Left ventricle myocardium inferior (tissue), 1 donor: ENCODE measurements at regions not wholly inside any gene's neighbourhood (a gene's known extent, or its start where the extent isn't known, plus 50 kb on each side); places are given as distances from the start of the nearest gene placed in this dataset.

ENCODE experiments used
- DNase-seq: peaks from one replicate; pipeline ENCODE4 v3.0.0-alpha.2; 2020
- H3K27ac ChIP-seq: fragments of 200-600 bp; replicated peaks from 2 replicates; pipeline ENCODE4 v1.8.0; 2021
- H3K27me3 ChIP-seq: fragments of 200-600 bp; 2 replicates; pipeline ENCODE4 v1.8.0; 2021; ENCODE audit warnings: low read depth
- H3K36me3 ChIP-seq: fragments of 200-600 bp; 2 replicates; pipeline ENCODE4 v1.8.0; 2021
- H3K4me1 ChIP-seq: fragments of 200-600 bp; 2 replicates; pipeline ENCODE4 v1.8.0; 2021
- H3K4me3 ChIP-seq: fragments of 200-600 bp; 2 replicates; pipeline ENCODE4 v1.8.0; 2021; ENCODE audit warnings: mild to moderate bottlenecking, moderate library complexity
- H3K9me3 ChIP-seq: fragments of 200-600 bp; replicated peaks from 2 replicates; pipeline ENCODE4 v1.8.0; 2021
- CTCF ChIP-seq: fragments of 200-600 bp; IDR thresholded peaks from 2 replicates; pipeline ENCODE4 v1.8.0; 2021; ENCODE audit warnings: antibody characterized with exemption, mild to moderate bottlenecking, borderline replicate concordance
- intact Hi-C: fragments of 100-400 bp; cut with micrococcal nuclease; formaldehyde crosslinking; loops from one replicate; pipeline ENCODE4 v1.11.0; 2022
- donor health status: DM: no; HTN: yes; CAD: no; lungs with severe emphysema.

GRCh38 chr9:80698725-80699410 is 990.5 kb downstream of the TLE1 start:
- no peaks in the 10 kb centered on the region for H3K27me3 ChIP-seq
- H3K4me1 ChIP-seq = peaks cover 3% of the 10 kb centered on the region
- no peak overlapping the region for H3K27ac ChIP-seq
- H3K9me3 ChIP-seq = peaks cover 4% of the 10 kb centered on the region
- H3K4me3 ChIP-seq = no peak overlapping the region
- no peak for TF ChIP-seq CTCF
- no peak for DNase-seq
- no peaks in the 10 kb centered on the region for H3K36me3 ChIP-seq
- intact Hi-C loops = no loop called here

GRCh38 chr9:80692751-80693150 is 996.6 kb downstream of the TLE1 start:
- Histone ChIP-seq H3K4me3 (no peak overlapping the region), H3K27me3 (no peaks in the 10 kb centered on the region), H3K36me3 (no peaks in the 10 kb centered on the region), H3K9me3 (peaks cover 23% of the 10 kb centered on the region), H3K4me1 (no peaks in the 10 kb centered on the region), H3K27ac (no peak overlapping the region)
- intact Hi-C loops = no loop called here
- no peak for DNase-seq
- no peak for TF ChIP-seq CTCF

GRCh38 chr9:80691229-80691628 is 998.1 kb downstream of the TLE1 start:
- Histone ChIP-seq H3K4me3 (no peak overlapping the region), H3K27me3 (no peaks in the 10 kb centered on the region), H3K27ac (no peak overlapping the region), H3K9me3 (peaks cover 23% of the 10 kb centered on the region), H3K36me3 (no peaks in the 10 kb centered on the region), H3K4me1 (no peaks in the 10 kb centered on the region)
- intact Hi-C loops = no loop called here
- no peak for TF ChIP-seq CTCF
- no peak for DNase-seq

- intact Hi-C loops = no loop called here
- DNase-seq = no peak
- no peak for TF ChIP-seq CTCF
- no peaks in the 10 kb centered on the region for H3K27me3 ChIP-seq
- peaks cover 23% of the 10 kb centered on the region for H3K9me3 ChIP-seq
- H3K4me1 ChIP-seq = no peaks in the 10 kb centered on the region
- no peaks in the 10 kb centered on the region for H3K36me3 ChIP-seq
- H3K4me3 ChIP-seq = no peak overlapping the region
- peak overlapping the region; percentile 50 for H3K27ac ChIP-seq
Observed at GRCh38 chr9:80690349-80690939, 998.9 kb downstream of the TLE1 start.

- H3K4me1 ChIP-seq = no peaks in the 10 kb centered on the region
- no peaks in the 10 kb centered on the region for H3K9me3 ChIP-seq
- intact Hi-C loops = no loop called here
- H3K4me3 ChIP-seq = no peak overlapping the region
- DNase-seq = no peak
- no peaks in the 10 kb centered on the region for H3K27me3 ChIP-seq
- H3K27ac ChIP-seq = no peak overlapping the region
- no peak for TF ChIP-seq CTCF
- no peaks in the 10 kb centered on the region for H3K36me3 ChIP-seq
Observed at GRCh38 chr9:80679916-80680315, 1009.4 kb downstream of the TLE1 start.
